BJ (cell line): ENCODE measurements at regions not wholly inside any gene's neighbourhood (a gene's known extent, or its start where the extent isn't known, plus 50 kb on each side); places are given as distances from the start of the nearest gene placed in this dataset.

Source experiments
- CTCF ChIA-PET: fragments of 350-600 bp; formaldehyde crosslinking; extraction: SDS; loops from one replicate; lab custom pipeline; 2021; ENCODE audit warnings: antibody characterized with exemption, inconsistent platforms; lab: Yijun Ruan, JAX
- POLR2A ChIA-PET: fragments of 300-600 bp; sonication (Branson Sonifier 250); formaldehyde crosslinking; extraction: SDS; loops from one replicate; lab custom pipeline; 2021; ENCODE audit warnings: antibody characterized with exemption; lab: Charles Lee
- DNase-seq: peaks from one replicate; pipeline ENCODE4 v3.0.0-alpha.2; 2011; ENCODE audit warnings: low read depth
- H3K27me3 ChIP-seq: 2 replicates; pipeline ENCODE4 v1.6.0; 2011; ENCODE audit warnings: low read length; ENCODE audit not compliant: control insufficient read depth, insufficient read depth
- H3K36me3 ChIP-seq: 2 replicates; pipeline ENCODE4 v1.5.1; 2011; ENCODE audit warnings: low read length; ENCODE audit not compliant: control insufficient read depth, insufficient read depth
- H3K4me3 ChIP-seq: 2 replicates; pipeline ENCODE4 v1.5.1; 2011; ENCODE audit warnings: low read depth, mild to moderate bottlenecking, control low read depth, low read length
- CTCF ChIP-seq: IDR thresholded peaks from 2 replicates; pipeline ENCODE4 v1.5.1; 2011; ENCODE audit warnings: low read depth, mild to moderate bottlenecking, control low read depth, inconsistent platforms, low read length, moderate library complexity; ENCODE audit not compliant: insufficient read depth

- CTCF ChIA-PET: interaction anchor here (1.7 kb wide), 2 partner anchors 56 to 59 kb away, joined by 4 to 6 read pairs; no protein-coding TSS in a partner anchor
- POLR2A ChIA-PET: no interaction called here
- TF ChIP-seq CTCF: no peak
Measured at GRCh38 chr3:124491875-124492274, 238.4 kb upstream of the UMPS start.

GRCh38 chr3:124492824-124493223, 237.4 kb upstream of the UMPS start:
- POLR2A ChIA-PET: no interaction called here

More at GRCh38 chr3:124491875-124492274, 238.4 kb upstream of the UMPS start:
- Histone ChIP-seq H3K4me3 (no peak overlapping the region), H3K27me3 (peaks cover 2% of the 10 kb centered on the region; the same call in 1 of the 2 replicates), H3K36me3 (no peaks in the 10 kb centered on the region)
- no peak for DNase-seq

GRCh38 chr3:124496061-124496460, 234.2 kb upstream of the UMPS start:
- H3K36me3 ChIP-seq: no peaks in the 10 kb centered on the region
- ChIA-PET CTCF (no interaction called here), POLR2A (no interaction called here)
- no peak for TF ChIP-seq CTCF
- no peaks in the 10 kb centered on the region for H3K27me3 ChIP-seq
- H3K4me3 ChIP-seq: no peak overlapping the region
- no peak for DNase-seq

More at GRCh38 chr3:124492824-124493223, 237.4 kb upstream of the UMPS start:
- CTCF ChIA-PET: interaction anchor here (1.0 to 1.7 kb wide), 3 partner anchors 55 to 59 kb away, joined by 3 to 6 read pairs (median 4); no protein-coding TSS in a partner anchor
- H3K36me3 ChIP-seq: no peaks in the 10 kb centered on the region
- no peak for DNase-seq
- peaks cover 2% of the 10 kb centered on the region; the same call in 1 of the 2 replicates for H3K27me3 ChIP-seq
- no peak overlapping the region for H3K4me3 ChIP-seq
- TF ChIP-seq CTCF: peak; percentile 39; the same call in 1 of the 2 replicates

GRCh38 chr3:124497487-124497886, 232.8 kb upstream of the UMPS start:
- POLR2A ChIA-PET: no interaction called here
- Histone ChIP-seq H3K36me3 (no peaks in the 10 kb centered on the region), H3K4me3 (no peak overlapping the region), H3K27me3 (no peaks in the 10 kb centered on the region)
- TF ChIP-seq CTCF: no peak
- CTCF ChIA-PET: interaction anchor here (2.0 kb wide), 1 partner anchor 62 kb away, joined by 7 read pairs; no protein-coding TSS in a partner anchor
- no peak for DNase-seq

GRCh38 chr3:124498891-124499290, 231.4 kb upstream of the UMPS start:
- DNase-seq: no peak
- POLR2A ChIA-PET: no interaction called here
- CTCF ChIA-PET: interaction anchor here (0.6 to 2.0 kb wide), 2 partner anchors 22 to 60 kb away, joined by 3 to 7 read pairs; no protein-coding TSS in a partner anchor
- H3K27me3 ChIP-seq: no peaks in the 10 kb centered on the region
- H3K4me3 ChIP-seq: no peak overlapping the region
- no peak for TF ChIP-seq CTCF
- H3K36me3 ChIP-seq: no peaks in the 10 kb centered on the region
